ENCODE measurements at regions not wholly inside any gene's neighbourhood (a gene's known extent, or its start where the extent isn't known, plus 50 kb on each side); places are given as distances from the start of the nearest gene placed in this dataset.

- H3K9me3 ChIP-seq, result no peaks in the 10 kb centered on the region
- TF ChIP-seq CTCF (IDR thresholded peaks at IDR 0.05; ENCODE audit: low read depth, low read length), result no peak
- DNase-seq, result no peak
- H3K27me3 ChIP-seq, result no peaks in the 10 kb centered on the region
- H3K4me1 ChIP-seq, result peaks cover 10% of the 10 kb centered on the region
- H3K36me3 ChIP-seq, result no peaks in the 10 kb centered on the region
- H3K4me3 ChIP-seq (ENCODE audit: low read depth, low read length), result no peak overlapping the region
Measured at GRCh38 chr15:87764461-87765240, 491.9 kb downstream of the NTRK3 start.

GRCh38 chr15:87763837-87764236 lies 492.7 kb downstream of the NTRK3 start:
- H3K9me3 ChIP-seq, result no peaks in the 10 kb centered on the region
- no peak for TF ChIP-seq CTCF (IDR thresholded peaks at IDR 0.05; ENCODE audit: low read depth, low read length)

GRCh38 chr15:87761736-87762509 lies 494.6 kb downstream of the NTRK3 start:
- TF ChIP-seq CTCF (IDR thresholded peaks at IDR 0.05; ENCODE audit: low read depth, low read length), result no peak
- Histone ChIP-seq H3K4me1 (peaks cover 10% of the 10 kb centered on the region), H3K4me3 (ENCODE audit: low read depth, low read length) (no peak overlapping the region), H3K27me3 (no peaks in the 10 kb centered on the region), H3K9me3 (no peaks in the 10 kb centered on the region), H3K36me3 (no peaks in the 10 kb centered on the region)
- DNase-seq, result no peak

More at GRCh38 chr15:87763837-87764236, 492.7 kb downstream of the NTRK3 start:
- Histone ChIP-seq H3K27me3 (no peaks in the 10 kb centered on the region), H3K36me3 (no peaks in the 10 kb centered on the region), H3K4me1 (peaks cover 10% of the 10 kb centered on the region), H3K4me3 (ENCODE audit: low read depth, low read length) (no peak overlapping the region)
- DNase-seq, result no peak

- Histone ChIP-seq H3K36me3 (no peaks in the 10 kb centered on the region), H3K4me3 (ENCODE audit: low read depth, low read length) (no peak overlapping the region), H3K9me3 (no peaks in the 10 kb centered on the region), H3K4me1 (peaks cover 10% of the 10 kb centered on the region), H3K27me3 (no peaks in the 10 kb centered on the region)
- TF ChIP-seq CTCF (IDR thresholded peaks at IDR 0.05; ENCODE audit: low read depth, low read length), result no peak
- no peak for DNase-seq
Measured at GRCh38 chr15:87760547-87761314, 495.8 kb downstream of the NTRK3 start.

- H3K36me3 ChIP-seq, result no peaks in the 10 kb centered on the region
- no peaks in the 10 kb centered on the region for H3K27me3 ChIP-seq
- no peak for TF ChIP-seq CTCF (IDR thresholded peaks at IDR 0.05; ENCODE audit: low read depth, low read length)
- H3K4me1 ChIP-seq, result peaks cover 3% of the 10 kb centered on the region
- H3K9me3 ChIP-seq, result no peaks in the 10 kb centered on the region
- H3K4me3 ChIP-seq (ENCODE audit: low read depth, low read length), result no peak overlapping the region
- DNase-seq, result no peak
Measured at GRCh38 chr15:87758794-87759418, 497.6 kb downstream of the NTRK3 start.

Data from BE2C (cell line).